H9 (cell line): ENCODE measurements at regions not wholly inside any gene's neighbourhood (a gene's known extent, or its start where the extent isn't known, plus 50 kb on each side); places are given as distances from the start of the nearest gene placed in this dataset.

Source experiments
- DNase-seq: peaks from one replicate; pipeline ENCODE4 v3.0.0-alpha.2; 2017
- H2AFZ ChIP-seq: one replicate; pipeline ENCODE4 v1.6.1; 2013; ENCODE audit warnings: mild to moderate bottlenecking, low read length, control low read depth, moderate library complexity
- H2AK5ac ChIP-seq: 2 replicates; pipeline ENCODE4 v1.6.1; 2013; ENCODE audit warnings: low read length, control low read depth, mixed read lengths; ENCODE audit not compliant: insufficient read length
- H2BK120ac ChIP-seq: one replicate; pipeline ENCODE4 v1.6.1; 2013; ENCODE audit warnings: low read depth, mild to moderate bottlenecking, low read length, control low read depth, inconsistent platforms; ENCODE audit not compliant: poor library complexity, severe bottlenecking
- H2BK12ac ChIP-seq: 2 replicates; pipeline ENCODE4 v1.6.1; 2013; ENCODE audit warnings: low read length, control low read depth, mixed read lengths, low read depth; ENCODE audit not compliant: insufficient read length
- H2BK15ac ChIP-seq: 2 replicates; pipeline ENCODE4 v1.6.1; 2013; ENCODE audit warnings: low read depth, low read length, control low read depth
- H2BK20ac ChIP-seq: one replicate; pipeline ENCODE4 v1.6.1; 2013; ENCODE audit warnings: low read depth, mild to moderate bottlenecking, low read length, control low read depth, inconsistent platforms; ENCODE audit not compliant: poor library complexity, severe bottlenecking
- H2BK5ac ChIP-seq: 2 replicates; pipeline ENCODE4 v1.6.1; 2013; ENCODE audit warnings: low read length, control low read depth, mixed read lengths; ENCODE audit not compliant: insufficient read length
- H3K14ac ChIP-seq: 2 replicates; pipeline ENCODE4 v1.6.1; 2013; ENCODE audit warnings: low read length, control low read depth; ENCODE audit not compliant: insufficient read depth
- H3K18ac ChIP-seq: 2 replicates; pipeline ENCODE4 v1.6.1; 2013; ENCODE audit warnings: low read depth, mild to moderate bottlenecking, mixed read lengths, low read length, control low read depth; ENCODE audit not compliant: insufficient read length
- H3K23ac ChIP-seq: 2 replicates; pipeline ENCODE4 v1.6.1; 2013; ENCODE audit warnings: low read length, control low read depth, mixed read lengths, low read depth; ENCODE audit not compliant: insufficient read length
- H3K23me2 ChIP-seq: 2 replicates; pipeline ENCODE4 v1.6.1; 2013; ENCODE audit warnings: low read depth, mild to moderate bottlenecking, mixed read lengths, low read length, control low read depth; ENCODE audit not compliant: insufficient read length, poor library complexity, severe bottlenecking
- H3K27ac ChIP-seq: 2 replicates; pipeline ENCODE4 v1.5.1; 2013; ENCODE audit warnings: low read length, control low read depth, mixed read lengths, low read depth; ENCODE audit not compliant: insufficient read length
- H3K27me3 ChIP-seq: 2 replicates; pipeline ENCODE4 v1.6.1; 2013; ENCODE audit warnings: low read length, control low read depth, inconsistent platforms; ENCODE audit not compliant: insufficient read depth
- H3K4ac ChIP-seq: 2 replicates; pipeline ENCODE4 v1.6.1; 2013; ENCODE audit warnings: low read depth, mild to moderate bottlenecking, control low read depth, inconsistent platforms, low read length, moderate library complexity
- H3K4me1 ChIP-seq: 2 replicates; pipeline ENCODE4 v1.6.1; 2013; ENCODE audit warnings: low read length, control low read depth, inconsistent platforms; ENCODE audit not compliant: insufficient read depth
- H3K4me2 ChIP-seq: 2 replicates; pipeline ENCODE4 v1.6.1; 2013; ENCODE audit warnings: low read length, control low read depth, mixed read lengths; ENCODE audit not compliant: insufficient read length, insufficient read depth
- H3K56ac ChIP-seq: 2 replicates; pipeline ENCODE4 v1.6.1; 2013; ENCODE audit warnings: low read depth, mild to moderate bottlenecking, mixed read lengths, low read length, control low read depth; ENCODE audit not compliant: insufficient read length
- H3K79me1 ChIP-seq: 2 replicates; pipeline ENCODE4 v1.6.1; 2013; ENCODE audit warnings: low read depth, mild to moderate bottlenecking, moderate library complexity, low read length, control low read depth, inconsistent platforms; ENCODE audit not compliant: insufficient read depth, poor library complexity, severe bottlenecking
- H3K79me2 ChIP-seq: 2 replicates; pipeline ENCODE4 v1.6.1; 2013; ENCODE audit warnings: low read length, control low read depth, inconsistent platforms; ENCODE audit not compliant: insufficient read depth
- H3K9ac ChIP-seq: 2 replicates; pipeline ENCODE4 v1.6.1; 2013; ENCODE audit warnings: low read length, control low read depth, mixed read lengths; ENCODE audit not compliant: insufficient read length; ENCODE audit errors: extremely low read depth
- H3K9me3 ChIP-seq: one replicate; pipeline ENCODE4 v1.6.1; 2013; ENCODE audit warnings: low read depth, low read length, inconsistent platforms; ENCODE audit not compliant: control insufficient read depth
- H3T11ph ChIP-seq: one replicate; pipeline ENCODE4 v1.6.1; 2013; ENCODE audit warnings: mild to moderate bottlenecking, low read length, control low read depth, inconsistent platforms
- H4K20me1 ChIP-seq: one replicate; pipeline ENCODE4 v1.6.1; 2013; ENCODE audit not compliant: control insufficient read depth, insufficient read length, insufficient read depth
- H4K5ac ChIP-seq: 2 replicates; pipeline ENCODE4 v1.6.1; 2013; ENCODE audit warnings: low read depth, mild to moderate bottlenecking, mixed read lengths, low read length, control low read depth; ENCODE audit not compliant: insufficient read length
- H4K8ac ChIP-seq: replicated peaks from 2 replicates; pipeline ENCODE4 v1.6.1; 2013; ENCODE audit warnings: low read length, control low read depth, mixed read lengths, low read depth; ENCODE audit not compliant: insufficient read length
- H4K91ac ChIP-seq: 2 replicates; pipeline ENCODE4 v1.6.1; 2013; ENCODE audit warnings: low read depth, mild to moderate bottlenecking, moderate library complexity, mixed read lengths, low read length, control low read depth; ENCODE audit not compliant: insufficient read length
- H3K27ac Mint-ChIP-seq, 3 experiments: 2 replicates in 2 of 3; 3 replicates in 1 of 3; pipeline ENCODE4 v1.8.0; 2020 to 2021; ENCODE audit warnings: mixed read lengths in 3 of 3, mild to moderate bottlenecking in 1 of 3, moderate library complexity in 1 of 3
- H3K27me3 Mint-ChIP-seq: 2 replicates; pipeline ENCODE4 v1.8.0; 2021; ENCODE audit warnings: low read depth, mild to moderate bottlenecking, moderate library complexity, mixed read lengths
- H3K36me3 Mint-ChIP-seq, 3 experiments: 2 replicates in 2 of 3; 3 replicates in 1 of 3; pipeline ENCODE4 v1.8.0; 2020 to 2021; ENCODE audit warnings: low read depth in 3 of 3, mixed read lengths in 3 of 3; ENCODE audit not compliant: insufficient read depth in 1 of 3
- H3K4me1 Mint-ChIP-seq, 2 experiments: 2 replicates each; pipeline ENCODE4 v1.8.0; 2020; ENCODE audit warnings: mixed read lengths in 2 of 2
- H3K4me3 Mint-ChIP-seq, 2 experiments: 2 replicates in 1 of 2; 3 replicates in 1 of 2; pipeline ENCODE4 v1.8.0; 2020 to 2021; ENCODE audit warnings: mild to moderate bottlenecking in 2 of 2, mixed read lengths in 2 of 2, moderate library complexity in 1 of 2
- H3K9me3 Mint-ChIP-seq, 2 experiments: 2 replicates in 1 of 2; 3 replicates in 1 of 2; pipeline ENCODE4 v1.8.0; 2020; ENCODE audit warnings: mild to moderate bottlenecking in 2 of 2, mixed read lengths in 2 of 2, moderate library complexity in 1 of 2
- CTCF ChIP-seq: fragments of 200-600 bp; sonication (generic); conservative IDR thresholded peaks from 3 replicates; pipeline ENCODE4 v1.8.0; 2021; ENCODE audit warnings: antibody characterized with exemption, mild to moderate bottlenecking
- WGBS: extraction: QIAGEN DNeasy Blood & Tissue Kit; methylation state at CpG from one replicate; pipeline ENCODE4 v1.1.7; 2013; ENCODE audit warnings: missing lambda C conversion rate, low lambda C conversion rate, mixed read lengths; ENCODE audit not compliant: insufficient read length; ENCODE audit errors: extremely low coverage; 5-methylcytosine and 5-hydroxymethylcytosine counted together

GRCh38 chr9:19901586-19901985 is 112.7 kb upstream of the SLC24A2 start:
- H3K27me3 Mint-ChIP-seq = peaks cover 3% of the 10 kb centered on the region
- H3K79me1 ChIP-seq = no peaks in the 10 kb centered on the region

More at GRCh38 chr9:19901586-19901985, 112.7 kb upstream of the SLC24A2 start:
- Histone ChIP-seq H3K4me2 (no peak overlapping the region), H3K27ac (no peak overlapping the region), H3K4me1 (peaks cover 3% of the 10 kb centered on the region; the same call in 1 of the 2 replicates), H4K5ac (no peak overlapping the region), H2AFZ (no peak overlapping the region), H3K23ac (no peak overlapping the region), H3T11ph (no peak overlapping the region), H2BK12ac (no peak overlapping the region), H3K9me3 (no peaks in the 10 kb centered on the region), H2BK120ac (no peak overlapping the region), H3K79me2 (0 out of 2 replicates have a peak, but pooled peaks cover 1% of the 10 kb centered on the region), H2AK5ac (no peak overlapping the region), H4K20me1 (no peaks in the 10 kb centered on the region), H4K8ac (no peak overlapping the region), H3K23me2 (no peaks in the 10 kb centered on the region), H3K9ac (no peak overlapping the region), H2BK20ac (no peak overlapping the region), H2BK5ac (no peak overlapping the region), H4K91ac (no peak overlapping the region), H3K14ac (no peak overlapping the region), H3K18ac (no peak overlapping the region), H3K56ac (no peak overlapping the region), H2BK15ac (no peak overlapping the region), H3K27me3 (no peaks in the 10 kb centered on the region), H3K4ac (no peak overlapping the region)
- no CpG with 5 or more reads among the region's 3 CpGs for WGBS
- H3K9me3 Mint-ChIP-seq = no peaks in the 10 kb centered on the region
- peaks cover 0 to 2% (median 0%) of the 10 kb centered on the region in 3 experiments; a peak in 2 of 7 replicates for H3K36me3 Mint-ChIP-seq
- H3K4me3 Mint-ChIP-seq = no peak overlapping the region
- no peak for TF ChIP-seq CTCF
- H3K4me1 Mint-ChIP-seq = peaks cover 0 to 2% of the 10 kb centered on the region in 2 experiments; a peak in 2 of 4 replicates
- no peak overlapping the region for H3K27ac Mint-ChIP-seq
- no peak for DNase-seq
